ENCODE measurements at regions not wholly inside any gene's neighbourhood (a gene's known extent, or its start where the extent isn't known, plus 50 kb on each side); places are given as distances from the start of the nearest gene placed in this dataset.
"Not testable (repeated sequence)": the region's sequence is repeated elsewhere in the genome, so short reads cannot be mapped to it uniquely, and the experiment has no call there.

GRCh38 chr20:43350694-43351093, 107.0 kb upstream of the SRSF6 start:
- TF ChIP-seq CTCF, POLR2A (IDR thresholded peaks at IDR 0.05): not testable (repeated sequence)

All from lower leg skin (tissue), 3 donors.